Memory B cell (primary cell): ENCODE measurements at regions not wholly inside any gene's neighbourhood (a gene's known extent, or its start where the extent isn't known, plus 50 kb on each side); places are given as distances from the start of the nearest gene placed in this dataset.
"Not testable (repeated sequence)": the region's sequence is repeated elsewhere in the genome, so short reads cannot be mapped to it uniquely, and the experiment has no call there.

ENCODE experiments used
- ATAC-seq: fragments of 150-1000 bp; cut with Tn5 transposase; 2 replicates; pipeline ENCODE4 v1.10.0; 2021; ENCODE audit warnings: low read depth, mild to moderate bottlenecking, moderate library complexity
- DNase-seq, 2 donors: peaks; one replicate each; pipeline ENCODE4 v3.0.0; 2022; ENCODE audit warnings: low spot score in 2 of 2
- H3K27ac Mint-ChIP-seq: one replicate; pipeline ENCODE4 v1.8.0; 2022; ENCODE audit warnings: mild to moderate bottlenecking, moderate library complexity, mixed read lengths
- H3K27me3 Mint-ChIP-seq: one replicate; pipeline ENCODE4 v1.8.0; 2022; ENCODE audit warnings: mixed read lengths
- H3K36me3 Mint-ChIP-seq: one replicate; pipeline ENCODE4 v1.8.0; 2022; ENCODE audit warnings: mild to moderate bottlenecking, mixed read lengths
- H3K4me1 Mint-ChIP-seq: one replicate; pipeline ENCODE4 v1.8.0; 2022; ENCODE audit warnings: mixed read lengths
- H3K4me3 Mint-ChIP-seq: one replicate; pipeline ENCODE4 v1.8.0; 2022; ENCODE audit warnings: mild to moderate bottlenecking, moderate library complexity, mixed read lengths
- H3K9me3 Mint-ChIP-seq: one replicate; pipeline ENCODE4 v1.8.0; 2022; ENCODE audit warnings: mixed read lengths

DNA sequence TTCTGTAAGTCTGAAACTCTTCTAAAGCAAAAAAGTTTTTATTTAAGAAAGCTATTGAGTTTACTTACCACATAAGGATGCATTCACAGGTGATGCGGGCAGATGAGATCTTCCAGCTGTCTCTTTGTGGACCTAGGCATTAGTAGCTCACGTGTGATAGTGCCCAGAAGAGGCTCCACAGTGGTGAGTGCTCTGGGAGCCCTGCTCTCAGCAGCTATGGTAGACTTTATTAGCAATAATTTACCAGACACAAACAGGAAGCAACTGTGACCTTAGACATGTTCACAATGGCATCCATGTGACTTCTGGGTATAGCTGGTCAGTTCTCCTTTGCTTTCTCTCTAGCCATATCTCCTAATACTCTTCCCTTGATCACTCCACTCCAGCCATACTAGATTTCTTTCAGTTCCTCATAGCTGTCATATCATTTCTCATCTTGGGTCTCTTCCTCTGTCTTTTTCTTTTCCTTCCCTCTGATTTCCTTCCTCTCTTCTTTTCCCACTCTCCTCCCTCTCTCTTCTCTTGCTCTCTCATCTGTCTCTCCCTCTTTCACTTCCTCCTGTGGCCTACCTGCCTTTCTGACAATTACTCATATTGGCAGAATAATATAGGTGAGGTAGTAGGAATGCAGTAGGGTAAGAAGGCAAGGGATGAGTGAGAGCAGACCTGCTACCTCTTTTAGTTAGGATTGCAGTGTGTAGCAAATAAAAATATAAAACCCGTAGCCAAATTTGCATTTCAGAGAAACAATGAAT is 75.2 kb upstream of the SCAF11 start:
- ATAC-seq (no peak), DNase-seq (no peak)
- peaks cover 4% of the 10 kb centered on the region for H3K4me1 Mint-ChIP-seq
- no peaks in the 10 kb centered on the region for H3K36me3 Mint-ChIP-seq
- no peaks in the 10 kb centered on the region for H3K9me3 Mint-ChIP-seq
- H3K27me3 Mint-ChIP-seq: no peaks in the 10 kb centered on the region
- H3K4me3 Mint-ChIP-seq: no peak overlapping the region
- H3K27ac Mint-ChIP-seq: no peak overlapping the region

DNA sequence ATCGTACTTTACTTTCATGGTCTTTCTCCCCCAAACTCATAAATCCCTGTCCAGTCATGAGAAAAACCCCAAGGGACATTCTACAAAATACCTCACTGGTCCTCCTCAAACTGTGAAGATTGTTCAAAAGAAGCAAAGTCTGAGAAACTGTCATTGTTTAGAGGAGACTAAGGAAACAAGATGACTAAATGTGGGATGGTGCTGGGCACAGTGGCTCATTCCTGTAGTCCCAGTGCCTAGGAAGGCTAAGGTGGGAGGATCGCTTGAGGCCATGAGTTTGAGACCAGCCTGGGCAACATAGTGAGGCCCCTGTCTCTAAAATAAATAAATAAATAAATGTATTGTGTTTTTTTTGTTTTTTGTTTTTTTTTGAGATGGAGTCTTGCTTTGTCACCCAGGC is 74.2 kb upstream of the SCAF11 start:
- H3K4me1 Mint-ChIP-seq: peaks cover 4% of the 10 kb centered on the region
- no peak for ATAC-seq

DNA sequence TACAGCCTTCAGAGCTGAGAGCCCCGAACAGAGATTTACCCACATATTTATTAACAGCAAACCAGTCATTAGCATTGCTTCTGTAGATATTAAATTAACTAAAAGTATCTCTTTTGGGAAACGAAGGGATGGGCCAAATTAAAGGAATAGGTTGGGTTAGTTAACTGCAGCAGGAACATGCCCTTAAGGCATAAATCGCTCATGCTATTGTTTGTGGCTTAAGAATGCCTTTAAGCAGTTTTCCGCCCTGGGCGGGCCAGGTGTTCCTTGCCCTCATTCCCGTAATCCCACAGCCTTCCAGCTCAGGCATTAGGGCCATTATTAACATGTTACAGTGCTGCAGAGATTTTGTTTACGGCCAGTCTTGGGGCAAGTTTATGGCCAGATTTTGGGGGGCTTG is 68.3 kb upstream of the SCAF11 start:
- H3K27me3 Mint-ChIP-seq, H3K27ac Mint-ChIP-seq, ATAC-seq, H3K4me1 Mint-ChIP-seq, H3K36me3 Mint-ChIP-seq, H3K4me3 Mint-ChIP-seq, DNase-seq: not testable (repeated sequence)
- peaks cover 10% of the 10 kb centered on the region for H3K9me3 Mint-ChIP-seq

More for the DNA sequence above, 74.2 kb upstream of the SCAF11 start:
- Mint-ChIP-seq H3K4me3 (no peak overlapping the region), H3K27ac (no peak overlapping the region), H3K27me3 (no peaks in the 10 kb centered on the region), H3K9me3 (no peaks in the 10 kb centered on the region), H3K36me3 (no peaks in the 10 kb centered on the region)
- DNase-seq: no peak

DNA sequence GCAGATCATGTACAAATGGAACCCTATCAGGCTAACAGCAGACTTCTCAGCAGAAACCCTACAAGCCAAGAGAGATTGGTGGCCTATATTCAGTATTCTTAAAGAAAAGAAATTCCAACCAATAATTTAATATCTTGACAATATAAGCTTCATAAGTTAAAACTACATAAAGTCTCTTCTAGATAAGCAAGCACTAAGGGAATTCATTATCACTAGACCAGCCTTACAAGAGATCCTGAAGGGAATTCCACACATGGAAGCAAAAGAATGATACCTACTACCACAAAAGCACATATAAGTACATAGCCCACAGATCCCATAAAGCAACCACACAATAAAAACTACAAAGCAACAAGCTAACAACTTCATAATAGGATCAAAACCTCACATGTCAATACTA is 60.4 kb upstream of the SCAF11 start:
- Mint-ChIP-seq H3K4me3 (no peak overlapping the region), H3K4me1 (no peaks in the 10 kb centered on the region), H3K9me3 (peaks cover 19% of the 10 kb centered on the region), H3K27ac (no peak overlapping the region), H3K27me3 (peaks cover 5% of the 10 kb centered on the region), H3K36me3 (peaks cover 9% of the 10 kb centered on the region)
- DNase-seq (no peak), ATAC-seq (no peak)

DNA sequence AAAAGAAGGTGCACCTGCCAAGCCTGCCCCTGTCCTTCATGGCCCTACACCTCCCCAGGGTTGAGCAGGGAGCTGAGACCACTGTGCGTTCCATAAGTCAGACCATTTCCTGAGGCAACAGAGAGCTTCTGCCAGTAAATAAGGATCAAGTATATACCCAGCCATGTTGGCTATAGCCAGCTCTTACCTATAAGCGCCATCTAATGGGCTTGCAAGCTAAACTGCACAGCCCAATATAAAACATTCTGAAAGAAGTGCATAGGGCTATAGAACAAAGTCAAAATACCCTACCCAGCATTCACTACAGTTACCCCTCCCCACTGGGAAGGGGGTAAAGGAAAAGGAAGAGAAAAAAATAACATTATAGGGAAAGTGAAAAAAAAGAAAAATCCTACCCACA is 59.3 kb upstream of the SCAF11 start:
- Mint-ChIP-seq H3K27me3 (peaks cover 5% of the 10 kb centered on the region), H3K9me3 (peaks cover 21% of the 10 kb centered on the region), H3K27ac (no peak overlapping the region), H3K4me3 (no peak overlapping the region), H3K4me1 (no peaks in the 10 kb centered on the region), H3K36me3 (peaks cover 13% of the 10 kb centered on the region)
- no peak for DNase-seq
- ATAC-seq: no peak

DNA sequence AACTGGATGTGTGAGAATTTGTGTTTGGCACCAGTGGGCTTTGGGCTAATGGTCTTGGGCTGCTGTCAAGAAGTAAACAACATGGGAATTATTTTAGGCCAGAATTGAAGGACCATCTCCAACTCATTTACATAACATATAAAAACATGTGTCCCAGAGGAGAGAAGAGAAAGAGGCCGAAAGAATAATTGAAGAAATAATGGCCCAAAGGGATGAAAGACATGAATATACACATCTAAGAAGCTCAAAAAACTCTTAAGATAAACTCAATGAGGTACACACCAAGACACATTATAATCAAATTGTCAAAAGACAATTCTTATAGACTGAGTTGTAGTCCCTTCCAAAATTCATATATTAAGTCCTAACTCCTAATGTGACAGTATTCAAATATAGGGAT is 56.1 kb upstream of the SCAF11 start:
- H3K4me1 Mint-ChIP-seq: no peaks in the 10 kb centered on the region
- ATAC-seq: no peak
- H3K27me3 Mint-ChIP-seq: peaks cover 7% of the 10 kb centered on the region
- no peak overlapping the region for H3K27ac Mint-ChIP-seq
- no peak overlapping the region for H3K4me3 Mint-ChIP-seq
- H3K9me3 Mint-ChIP-seq: peaks cover 19% of the 10 kb centered on the region
- H3K36me3 Mint-ChIP-seq: peaks cover 12% of the 10 kb centered on the region
- DNase-seq: no peak

DNA sequence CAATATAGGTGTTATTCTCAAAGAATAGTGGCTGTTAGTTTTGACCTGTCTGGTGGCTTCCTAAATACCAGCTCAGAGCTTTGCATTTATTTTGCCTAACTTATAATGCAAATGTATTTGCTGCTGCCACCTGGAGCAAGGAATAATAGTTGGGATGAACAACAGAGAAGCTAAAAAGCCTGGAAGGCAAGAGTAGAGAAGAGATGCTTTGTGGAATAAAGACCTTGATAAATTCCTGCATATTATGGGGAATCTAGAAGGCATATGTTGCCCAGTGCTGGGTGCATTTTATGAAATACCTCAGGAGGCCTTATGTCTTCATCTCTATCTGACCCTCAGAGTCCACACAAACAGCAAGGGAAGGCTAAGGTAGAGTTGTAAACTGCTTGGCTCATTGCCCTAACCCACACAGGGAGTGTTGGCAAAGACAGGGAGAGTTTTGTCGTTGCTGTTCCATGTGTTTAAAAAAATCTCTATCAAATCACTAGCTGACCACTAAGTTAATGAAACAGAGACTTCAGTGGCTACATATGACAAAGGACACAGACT is 53.7 kb upstream of the SCAF11 start:
- DNase-seq (no peak), ATAC-seq (no peak)
- Mint-ChIP-seq H3K27me3 (peaks cover 8% of the 10 kb centered on the region), H3K36me3 (peaks cover 11% of the 10 kb centered on the region), H3K4me3 (no peak overlapping the region), H3K9me3 (peaks cover 9% of the 10 kb centered on the region), H3K4me1 (no peaks in the 10 kb centered on the region), H3K27ac (no peak overlapping the region)
